ENCODE measurements at regions not wholly inside any gene's neighbourhood (a gene's known extent, or its start where the extent isn't known, plus 50 kb on each side); places are given as distances from the start of the nearest gene placed in this dataset.

DNA sequence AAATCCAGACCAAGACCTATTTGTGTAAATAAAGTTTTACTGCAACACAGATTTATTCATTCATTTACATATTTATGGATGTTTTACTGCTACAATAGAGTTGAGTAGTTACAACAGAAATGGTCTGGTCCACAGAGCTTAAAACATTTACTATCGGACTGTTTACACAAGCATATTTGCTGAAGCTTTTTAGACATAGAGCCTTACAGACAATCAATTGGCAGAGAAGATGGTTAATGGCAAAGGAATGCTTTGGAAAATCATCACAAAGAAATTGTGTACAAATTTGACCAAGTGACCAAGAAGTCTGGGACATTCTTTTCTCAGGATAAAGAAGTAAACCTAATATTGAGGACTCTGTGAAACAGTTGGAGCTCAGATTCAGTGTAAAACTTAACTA lies 504.3 kb downstream of the SLC16A7 start:
- CTCF ChIA-PET = no interaction called here
- no peaks in the 10 kb centered on the region for H3K9me3 ChIP-seq (ENCODE audit: control insufficient read depth, insufficient read depth, low read depth, low read length)
- no peak overlapping the region for H3K27ac ChIP-seq (ENCODE audit: extremely low read depth, low read depth, low read length)
- POLR2A ChIA-PET = no interaction called here
- no peaks in the 10 kb centered on the region for H3K4me1 ChIP-seq (ENCODE audit: control insufficient read depth, insufficient read depth, low read length)
- no peak for TF ChIP-seq ZNF529 (tag by site-specific recombination; IDR thresholded peaks at IDR 0.05; ENCODE audit: insufficient replicate concordance)
- TF ChIP-seq YY1 (tag by site-specific recombination; IDR thresholded peaks at IDR 0.05) = no peak
- no peak for TF ChIP-seq ZNF510 (tag by site-specific recombination; IDR thresholded peaks at IDR 0.05; ENCODE audit: insufficient replicate concordance)
- no peak for TF ChIP-seq ZNF623 (tag by site-specific recombination; IDR thresholded peaks at IDR 0.05)
- no peak for TF ChIP-seq EGR2 (tag by site-specific recombination; IDR thresholded peaks at IDR 0.05; ENCODE audit: low read depth)
- no peak for TF ChIP-seq ZFHX2 (tag by site-specific recombination; conservative IDR thresholded peaks at IDR 0.05)
- TF ChIP-seq ZNF169 (tag by site-specific recombination; IDR thresholded peaks at IDR 0.05) = no peak
- no peak for TF ChIP-seq OSR2 (tag by site-specific recombination; IDR thresholded peaks at IDR 0.05)
- no peak for TF ChIP-seq ZNF629 (tag by site-specific recombination; IDR thresholded peaks at IDR 0.05)
- no peak for TF ChIP-seq ZNF785 (tag by site-specific recombination; IDR thresholded peaks at IDR 0.05)
- TF ChIP-seq HOXC10 (CRISPR knock-in tag; IDR thresholded peaks at IDR 0.05) = no peak
- TF ChIP-seq ZSCAN4 (tag by site-specific recombination; IDR thresholded peaks at IDR 0.05) = no peak
- TF ChIP-seq ZNF311 (tag by site-specific recombination; IDR thresholded peaks at IDR 0.05; ENCODE audit: borderline replicate concordance) = no peak
- TF ChIP-seq ZNF426 (tag by site-specific recombination; IDR thresholded peaks at IDR 0.05) = no peak
- TF ChIP-seq, protein P1, sequence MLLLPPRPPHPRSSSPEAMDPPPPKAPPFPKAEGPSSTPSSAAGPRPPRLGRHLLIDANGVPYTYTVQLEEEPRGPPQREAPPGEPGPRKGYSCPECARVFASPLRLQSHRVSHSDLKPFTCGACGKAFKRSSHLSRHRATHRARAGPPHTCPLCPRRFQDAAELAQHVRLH (tag by site-specific recombination; IDR thresholded peaks at IDR 0.05) = no peak
- no peak for TF ChIP-seq ZNF16 (tag by site-specific recombination; IDR thresholded peaks at IDR 0.05; ENCODE audit: low read depth)
- no peak for TF ChIP-seq ZFP41 (tag by site-specific recombination; IDR thresholded peaks at IDR 0.05; ENCODE audit: borderline replicate concordance)
- no peak for TF ChIP-seq ZIC2 (tag by site-specific recombination; IDR thresholded peaks at IDR 0.05)
- TF ChIP-seq ZNF114 (tag by site-specific recombination; IDR thresholded peaks at IDR 0.05) = no peak
- no peak overlapping the region for H3K4me3 ChIP-seq (ENCODE audit: low read depth, low read length)
- H3K36me3 ChIP-seq (ENCODE audit: control insufficient read depth in 2 of 2, insufficient read depth in 1 of 2, low read length in 2 of 2) = no peaks in the 10 kb centered on the region

DNA sequence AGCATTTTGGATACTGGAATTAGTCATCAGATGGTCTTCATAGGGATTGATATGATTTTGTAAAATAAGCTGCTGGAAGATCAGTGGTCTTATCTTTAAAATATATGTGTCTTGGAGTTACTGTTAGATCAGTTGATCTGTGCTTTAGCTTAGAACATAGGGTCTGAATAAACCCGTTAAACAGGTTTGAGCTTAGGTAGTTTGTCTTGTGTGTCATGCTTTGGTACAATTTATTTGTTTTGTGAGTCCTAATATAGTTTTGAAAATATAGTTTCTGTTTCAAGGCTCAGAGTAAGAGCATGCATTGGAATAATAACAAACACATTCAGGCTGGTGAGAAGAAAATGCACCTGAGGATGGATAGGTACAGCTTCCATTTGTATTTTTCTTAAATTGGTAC lies 505.0 kb downstream of the SLC16A7 start:
- H3K27ac ChIP-seq (ENCODE audit: extremely low read depth, low read depth, low read length) = no peak overlapping the region
- ChIA-PET CTCF (no interaction called here), POLR2A (no interaction called here)
- H3K9me3 ChIP-seq (ENCODE audit: control insufficient read depth, insufficient read depth, low read depth, low read length) = no peaks in the 10 kb centered on the region
- TF ChIP-seq ZNF174 (tag by site-specific recombination; IDR thresholded peaks at IDR 0.05) (no peak), BCL11B (tag by site-specific recombination; IDR thresholded peaks at IDR 0.05; ENCODE audit: low read depth) (no peak), ZNF37A (tag by site-specific recombination; IDR thresholded peaks at IDR 0.05) (no peak), ZNF701 (tag by site-specific recombination; IDR thresholded peaks at IDR 0.05) (no peak), ZSCAN30 (tag by site-specific recombination; IDR thresholded peaks at IDR 0.05) (no peak), MEIS1 (CRISPR knock-in tag; IDR thresholded peaks at IDR 0.05; ENCODE audit: borderline replicate concordance) (no peak), ZNF239 (tag by site-specific recombination; IDR thresholded peaks at IDR 0.05) (no peak), ZNF514 (tag by site-specific recombination; IDR thresholded peaks at IDR 0.05) (no peak), ZNF548 (tag by site-specific recombination; IDR thresholded peaks at IDR 0.05) (no peak), ZNF214 (tag by site-specific recombination; IDR thresholded peaks at IDR 0.05; ENCODE audit: borderline replicate concordance) (no peak)
- H3K4me1 ChIP-seq (ENCODE audit: control insufficient read depth, insufficient read depth, low read length) = no peaks in the 10 kb centered on the region
- no peak overlapping the region for H3K4me3 ChIP-seq (ENCODE audit: low read depth, low read length)
- no peaks in the 10 kb centered on the region for H3K36me3 ChIP-seq (ENCODE audit: control insufficient read depth in 2 of 2, insufficient read depth in 1 of 2, low read length in 2 of 2)

Data from HEK293 (cell line).